GM10248 (cell line): ENCODE measurements at regions not wholly inside any gene's neighbourhood (a gene's known extent, or its start where the extent isn't known, plus 50 kb on each side); places are given as distances from the start of the nearest gene placed in this dataset.

Experiments used
- CTCF ChIA-PET: fragments of 300-600 bp; sonication (Branson Sonifier 250); formaldehyde crosslinking; extraction: SDS; loops from one replicate; lab custom pipeline; 2021; ENCODE audit warnings: antibody characterized with exemption; lab: Yijun Ruan, JAX
- POLR2A ChIA-PET: fragments of 350-650 bp; sonication (Branson Sonifier 250); formaldehyde crosslinking; extraction: SDS; loops from one replicate; lab custom pipeline; 2020; ENCODE audit warnings: antibody characterized with exemption; lab: Yijun Ruan, JAX
- DNase-seq: peaks from one replicate; pipeline ENCODE4 v3.0.0; 2012; ENCODE audit errors: extremely low spot score
- TF ChIP-seq, protein P1 (sequence below): IDR thresholded peaks from 2 replicates; pipeline ENCODE4 v1.5.1; 2012; ENCODE audit warnings: mild to moderate bottlenecking, low read depth; ENCODE audit errors: extremely low read depth, missing control alignments, control extremely low read depth

DNA sequence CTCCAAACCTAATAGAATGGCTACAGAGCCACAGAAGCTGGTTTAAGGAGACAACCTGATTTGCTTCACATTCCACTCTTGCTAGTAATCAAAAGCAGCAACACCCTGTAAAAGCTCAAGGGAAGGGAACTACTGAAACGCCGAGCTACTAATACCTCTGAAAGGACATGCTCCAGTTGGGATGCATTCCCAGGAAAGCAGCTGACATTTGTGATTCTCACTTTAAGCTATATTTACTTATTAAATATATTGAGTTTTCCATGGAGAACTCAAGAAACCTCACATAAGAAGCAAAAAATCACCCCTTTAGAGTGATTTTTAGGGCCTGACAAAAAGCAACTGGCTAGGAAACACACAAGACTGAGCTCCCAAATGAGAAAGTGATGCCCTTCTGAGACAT lies 1073.0 kb upstream of the FLRT2 start:
- DNase-seq: no peak
- POLR2A ChIA-PET: no interaction called here
- TF ChIP-seq, protein P1, sequence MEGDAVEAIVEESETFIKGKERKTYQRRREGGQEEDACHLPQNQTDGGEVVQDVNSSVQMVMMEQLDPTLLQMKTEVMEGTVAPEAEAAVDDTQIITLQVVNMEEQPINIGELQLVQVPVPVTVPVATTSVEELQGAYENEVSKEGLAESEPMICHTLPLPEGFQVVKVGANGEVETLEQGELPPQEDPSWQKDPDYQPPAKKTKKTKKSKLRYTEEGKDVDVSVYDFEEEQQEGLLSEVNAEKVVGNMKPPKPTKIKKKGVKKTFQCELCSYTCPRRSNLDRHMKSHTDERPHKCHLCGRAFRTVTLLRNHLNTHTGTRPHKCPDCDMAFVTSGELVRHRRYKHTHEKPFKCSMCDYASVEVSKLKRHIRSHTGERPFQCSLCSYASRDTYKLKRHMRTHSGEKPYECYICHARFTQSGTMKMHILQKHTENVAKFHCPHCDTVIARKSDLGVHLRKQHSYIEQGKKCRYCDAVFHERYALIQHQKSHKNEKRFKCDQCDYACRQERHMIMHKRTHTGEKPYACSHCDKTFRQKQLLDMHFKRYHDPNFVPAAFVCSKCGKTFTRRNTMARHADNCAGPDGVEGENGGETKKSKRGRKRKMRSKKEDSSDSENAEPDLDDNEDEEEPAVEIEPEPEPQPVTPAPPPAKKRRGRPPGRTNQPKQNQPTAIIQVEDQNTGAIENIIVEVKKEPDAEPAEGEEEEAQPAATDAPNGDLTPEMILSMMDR: no peak
- CTCF ChIA-PET: no interaction called here

DNA sequence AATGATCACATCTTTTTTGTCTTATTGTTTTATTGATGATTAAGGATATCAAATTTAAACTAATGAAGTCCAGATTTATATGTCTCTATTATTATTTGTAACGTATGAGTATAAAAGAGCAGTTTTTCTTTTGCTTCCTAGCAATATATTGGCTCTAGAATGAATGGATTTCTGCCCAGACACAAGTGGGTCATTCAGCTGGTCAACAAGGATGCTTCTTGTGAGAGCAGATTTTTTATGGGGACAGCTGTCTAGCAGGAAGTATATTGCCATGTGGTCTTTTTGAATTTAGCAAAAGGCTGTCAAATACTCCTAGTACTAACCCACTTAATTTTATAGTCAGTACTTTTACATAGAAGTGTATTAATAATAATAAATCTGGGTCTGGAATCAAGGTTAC lies 1071.1 kb upstream of the FLRT2 start:
- TF ChIP-seq, protein P1: no peak
- no peak for DNase-seq
- CTCF ChIA-PET: no interaction called here
- POLR2A ChIA-PET: no interaction called here

DNA sequence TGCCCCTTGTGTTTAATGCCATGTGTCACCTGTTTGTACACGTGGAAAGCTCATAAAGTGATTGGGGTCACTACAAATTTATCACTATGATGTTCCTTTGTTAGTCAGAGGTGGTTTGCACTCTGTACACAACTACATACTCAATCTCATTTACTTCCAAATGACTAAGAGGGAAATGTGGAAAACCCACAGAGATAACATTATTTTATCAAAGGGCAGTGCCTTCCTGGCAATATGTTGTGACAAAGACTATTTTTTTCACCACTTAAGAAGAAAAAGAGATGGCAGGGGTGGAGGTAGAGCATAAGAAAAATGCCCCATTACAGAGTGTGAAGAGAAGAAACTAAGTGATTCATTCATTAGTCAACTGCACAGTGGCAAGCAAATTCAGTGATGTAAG lies 1064.1 kb upstream of the FLRT2 start:
- TF ChIP-seq, protein P1: no peak
- ChIA-PET CTCF (no interaction called here), POLR2A (no interaction called here)
- DNase-seq: no peak

DNA sequence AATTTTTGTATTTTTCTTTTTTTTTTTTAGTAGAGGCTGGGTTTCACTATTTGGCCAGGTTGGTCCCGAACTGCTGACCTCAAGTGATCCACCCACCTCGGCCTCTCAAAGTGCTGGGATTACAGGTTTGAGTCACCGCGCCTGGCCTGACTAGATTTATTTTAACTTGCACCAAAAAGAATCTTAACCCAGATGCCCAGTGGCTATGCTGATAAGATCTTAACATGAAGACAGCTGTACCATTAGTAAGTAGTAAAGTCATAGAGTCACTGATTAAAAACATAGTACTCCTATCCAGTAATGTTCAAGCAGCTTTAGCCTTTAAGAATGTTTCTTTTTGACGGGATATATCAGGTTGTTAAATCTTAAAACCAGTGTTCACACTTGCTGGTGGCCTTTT lies 1061.8 kb upstream of the FLRT2 start:
- ChIA-PET POLR2A (no interaction called here), CTCF (interaction anchor here (1.3 kb wide), 1 partner anchor 11 kb away, joined by 3 read pairs; no protein-coding TSS in a partner anchor)

DNA sequence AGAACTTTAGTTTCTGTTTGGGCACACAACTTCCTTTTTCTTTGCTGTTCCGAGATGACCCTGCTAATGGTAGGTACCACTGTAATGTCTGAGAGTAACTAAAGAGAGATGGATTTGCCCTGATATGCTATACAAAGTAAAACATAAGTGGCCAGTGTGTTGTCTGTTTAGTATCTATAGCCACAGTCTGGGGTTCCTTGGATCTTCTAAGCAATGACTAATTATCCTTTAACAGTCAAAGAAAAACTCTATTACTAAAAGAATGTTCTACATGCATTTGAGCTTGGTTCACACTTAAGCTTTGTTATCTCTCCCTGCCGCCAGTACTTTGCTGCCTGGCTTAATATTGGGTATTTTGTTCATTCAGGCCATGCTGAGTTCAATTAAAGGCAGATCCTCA lies 1051.9 kb upstream of the FLRT2 start:
- POLR2A ChIA-PET: no interaction called here
- CTCF ChIA-PET: no interaction called here
- TF ChIP-seq, protein P1: no peak
- DNase-seq: no peak

More for the DNA sequence above, 1061.8 kb upstream of the FLRT2 start:
- no peak for DNase-seq
- TF ChIP-seq, protein P1: no peak

DNA sequence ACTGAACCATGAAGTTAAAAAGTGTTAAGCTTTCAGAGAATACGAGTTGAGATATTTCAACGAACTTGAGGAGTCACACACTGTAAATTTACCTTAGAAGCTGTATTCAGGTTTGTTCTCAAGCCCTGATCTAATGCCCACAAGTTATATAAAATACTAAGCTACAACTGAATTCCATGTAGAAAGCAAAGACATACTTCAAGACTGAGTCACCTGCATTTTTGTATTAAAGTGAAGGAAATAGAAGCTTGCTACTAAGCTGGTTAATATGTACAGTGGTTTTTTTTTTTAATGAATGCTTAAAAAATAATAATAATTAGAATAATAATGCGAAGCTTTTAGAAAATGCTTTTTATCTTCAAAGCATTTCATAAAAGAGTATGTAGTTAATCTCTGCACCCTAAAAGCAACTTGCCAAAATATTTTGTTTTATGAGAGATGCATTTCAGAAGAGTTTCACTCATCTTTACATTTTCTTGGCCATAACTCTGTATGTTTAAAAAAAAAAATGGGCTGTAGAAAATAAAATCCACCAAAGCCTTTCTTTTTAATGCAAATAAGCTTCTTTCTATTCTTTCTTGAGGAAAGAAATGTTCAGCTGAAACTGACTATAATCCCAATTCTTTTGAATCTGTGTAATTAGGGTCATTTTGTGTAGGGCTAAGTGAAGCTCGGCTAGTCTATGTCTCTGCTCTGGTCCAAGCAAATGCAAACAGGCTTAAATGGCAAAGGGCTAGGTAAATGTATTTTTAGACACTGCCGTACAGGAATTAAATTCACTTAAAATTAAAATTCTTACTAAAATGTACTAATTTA lies 1047.5 kb upstream of the FLRT2 start:
- TF ChIP-seq, protein P1: no peak
- ChIA-PET POLR2A (no interaction called here), CTCF (interaction anchor here (0.6 kb wide), 1 partner anchor 9 kb away, joined by 3 read pairs; no protein-coding TSS in a partner anchor)
- DNase-seq: no peak
